Uterus (tissue), 3 donors: ENCODE measurements at regions not wholly inside any gene's neighbourhood (a gene's known extent, or its start where the extent isn't known, plus 50 kb on each side); places are given as distances from the start of the nearest gene placed in this dataset.
"Not testable (repeated sequence)": the region's sequence is repeated elsewhere in the genome, so short reads cannot be mapped to it uniquely, and the experiment has no call there.

ENCODE experiments used
- DNase-seq, 2 donors: peaks; one replicate each; pipeline ENCODE4 v3.0.0-alpha.2; 2019 to 2020
- H3K27ac ChIP-seq, 2 donors: fragments of 200-600 bp; sonication (generic); 1 replicate in 1 of 2; 2 replicates in 1 of 2; pipeline ENCODE4 v1.5.1; 2016 to 2018
- H3K27me3 ChIP-seq, 2 donors: fragments of 200-600 bp; sonication (generic); one replicate each; pipeline ENCODE4 v1.5.1; 2018 to 2019; ENCODE audit warnings: control low read depth in 1 of 2
- H3K36me3 ChIP-seq, 2 donors: fragments of 200-600 bp; sonication (generic); one replicate each; pipeline ENCODE4 v1.5.1; 2019; ENCODE audit warnings: control low read depth in 1 of 2
- H3K4me1 ChIP-seq, 2 donors: fragments of 200-600 bp; sonication (generic); one replicate each; pipeline ENCODE4 v1.5.1; 2018 to 2019; ENCODE audit warnings: control low read depth in 1 of 2
- H3K4me3 ChIP-seq, 2 donors: fragments of 200-600 bp; sonication (generic); 1 replicate in 1 of 2; 2 replicates in 1 of 2; pipeline ENCODE4 v1.5.1; 2018 to 2019; ENCODE audit warnings: mild to moderate bottlenecking in 1 of 2
- H3K9me3 ChIP-seq, 2 donors: fragments of 200-600 bp; sonication (generic); one replicate each; pipeline ENCODE4 v1.5.1; 2019; ENCODE audit warnings: control low read depth in 1 of 2
- CTCF ChIP-seq, 4 experiments: fragments of 200-600 bp in 2 of 4; fragments of 450-650 bp in 2 of 4; sonication (generic) in 2 of 4; IDR thresholded peaks; one replicate each; pipeline ENCODE4 v1.5.1; 2016 to 2019; ENCODE audit warnings: antibody characterized with exemption in 4 of 4, mild to moderate bottlenecking in 2 of 4, moderate library complexity in 1 of 4
- POLR2A ChIP-seq, 2 donors: fragments of 450-650 bp; IDR thresholded peaks; one replicate each; pipeline ENCODE4 v1.6.1; 2016; ENCODE audit warnings: antibody characterized with exemption in 2 of 2, mild to moderate bottlenecking in 1 of 2, moderate library complexity in 1 of 2
- intact Hi-C: fragments of 100-400 bp; cut with DNase I; formaldehyde crosslinking; loops from one replicate; pipeline ENCODE4 v1.15.1; 2023; ENCODE audit warnings: low total_unique reads
- donor health status: DM: yes; HTN: yes; CAD: no.

GRCh38 chr2:136288249-136288648, 170.3 kb upstream of the CXCR4 start:
- intact Hi-C loops: no loop called here
- Histone ChIP-seq H3K27me3 (no peaks in the 10 kb centered on the region), H3K36me3 (no peaks in the 10 kb centered on the region), H3K4me1 (no peaks in the 10 kb centered on the region), H3K4me3 (no peak overlapping the region), H3K27ac (no peak overlapping the region), H3K9me3 (no peaks in the 10 kb centered on the region)
- no peak for DNase-seq
- TF ChIP-seq CTCF (IDR thresholded peaks at IDR 0.05) (no peak), POLR2A (IDR thresholded peaks at IDR 0.05) (no peak)

GRCh38 chr2:136286423-136286822, 168.5 kb upstream of the CXCR4 start:
- TF ChIP-seq CTCF (IDR thresholded peaks at IDR 0.05): no peak
- no peak for TF ChIP-seq POLR2A (IDR thresholded peaks at IDR 0.05)
- H3K36me3 ChIP-seq: no peaks in the 10 kb centered on the region
- H3K9me3 ChIP-seq: no peaks in the 10 kb centered on the region
- no peak for DNase-seq
- no peak overlapping the region for H3K27ac ChIP-seq
- intact Hi-C loops: no loop called here
- no peaks in the 10 kb centered on the region for H3K27me3 ChIP-seq
- H3K4me3 ChIP-seq: no peak overlapping the region
- H3K4me1 ChIP-seq: no peaks in the 10 kb centered on the region

GRCh38 chr2:136284226-136285119, 166.5 kb upstream of the CXCR4 start:
- DNase-seq: no peak
- no peaks in the 10 kb centered on the region for H3K9me3 ChIP-seq
- H3K4me1 ChIP-seq: no peaks in the 10 kb centered on the region
- no peaks in the 10 kb centered on the region for H3K27me3 ChIP-seq
- intact Hi-C loops: no loop called here
- no peak overlapping the region for H3K27ac ChIP-seq
- H3K36me3 ChIP-seq: no peaks in the 10 kb centered on the region
- H3K4me3 ChIP-seq: no peak overlapping the region
- no peak for TF ChIP-seq CTCF (IDR thresholded peaks at IDR 0.05)
- TF ChIP-seq POLR2A (IDR thresholded peaks at IDR 0.05): no peak

- intact Hi-C loops: no loop called here
- H3K27ac ChIP-seq: no peak overlapping the region
- H3K4me1 ChIP-seq: no peaks in the 10 kb centered on the region
- no peaks in the 10 kb centered on the region for H3K9me3 ChIP-seq
- H3K36me3 ChIP-seq: no peaks in the 10 kb centered on the region
- no peak overlapping the region for H3K4me3 ChIP-seq
- no peaks in the 10 kb centered on the region for H3K27me3 ChIP-seq
- no peak for TF ChIP-seq CTCF (IDR thresholded peaks at IDR 0.05)
- no peak for TF ChIP-seq POLR2A (IDR thresholded peaks at IDR 0.05)
- no peak for DNase-seq
Observed at GRCh38 chr2:136282251-136282650, 164.3 kb upstream of the CXCR4 start.

GRCh38 chr2:136281281-136282114, 163.5 kb upstream of the CXCR4 start:
- Histone ChIP-seq H3K36me3 (no peaks in the 10 kb centered on the region), H3K27ac (no peak overlapping the region), H3K27me3 (no peaks in the 10 kb centered on the region), H3K9me3 (no peaks in the 10 kb centered on the region), H3K4me1 (no peaks in the 10 kb centered on the region), H3K4me3 (no peak overlapping the region)
- DNase-seq: no peak
- intact Hi-C loops: no loop called here
- TF ChIP-seq POLR2A (IDR thresholded peaks at IDR 0.05): no peak

GRCh38 chr2:136266346-136266745, 148.4 kb upstream of the CXCR4 start:
- intact Hi-C loops, H3K27ac ChIP-seq, H3K36me3 ChIP-seq: not testable (repeated sequence)

More at GRCh38 chr2:136266346-136266745, 148.4 kb upstream of the CXCR4 start:
- H3K4me1 ChIP-seq, H3K4me3 ChIP-seq, DNase-seq, H3K9me3 ChIP-seq, H3K27me3 ChIP-seq: not testable (repeated sequence)
